KMS-11 (cell line): ENCODE measurements at regions not wholly inside any gene's neighbourhood (a gene's known extent, or its start where the extent isn't known, plus 50 kb on each side); places are given as distances from the start of the nearest gene placed in this dataset.

Experiments used
- H2AFZ ChIP-seq: fragments of 200-600 bp; sonication (generic); 2 replicates; pipeline ENCODE4 v1.6.1; 2016; ENCODE audit warnings: antibody characterized with exemption, mixed run types, low read depth
- H3K27ac ChIP-seq: fragments of 200-600 bp; sonication (generic); 2 replicates; pipeline ENCODE4 v1.6.1; 2016; ENCODE audit warnings: mild to moderate bottlenecking, mixed run types
- H3K27me3 ChIP-seq: fragments of 200-600 bp; sonication (generic); 2 replicates; pipeline ENCODE4 v1.6.1; 2017; ENCODE audit warnings: mild to moderate bottlenecking, low read depth, mixed run types, moderate library complexity; ENCODE audit not compliant: insufficient read depth
- H3K36me3 ChIP-seq: fragments of 200-600 bp; sonication (generic); 2 replicates; pipeline ENCODE4 v1.6.1; 2017; ENCODE audit warnings: mild to moderate bottlenecking, mixed run types; ENCODE audit not compliant: insufficient read depth
- H3K4me1 ChIP-seq: fragments of 200-600 bp; sonication (generic); 2 replicates; pipeline ENCODE4 v1.6.1; 2016; ENCODE audit warnings: mild to moderate bottlenecking, low read depth, mixed run types; ENCODE audit not compliant: poor library complexity, severe bottlenecking
- H3K4me2 ChIP-seq: fragments of 200-600 bp; sonication (generic); 2 replicates; pipeline ENCODE4 v1.7.0; 2016; ENCODE audit warnings: mild to moderate bottlenecking, mixed run types
- H3K4me3 ChIP-seq: fragments of 200-600 bp; sonication (generic); IDR thresholded peaks from 2 replicates; pipeline ENCODE4 v1.6.1; 2017; ENCODE audit warnings: low read depth, low read length, mixed read lengths; ENCODE audit not compliant: insufficient read depth
- H3K79me2 ChIP-seq: fragments of 200-600 bp; sonication (generic); 2 replicates; pipeline ENCODE4 v1.6.1; 2016; ENCODE audit warnings: low read depth, mixed run types; ENCODE audit not compliant: insufficient read depth
- H3K9ac ChIP-seq: fragments of 200-600 bp; sonication (generic); 2 replicates; pipeline ENCODE4 v1.6.1; 2016; ENCODE audit warnings: mild to moderate bottlenecking, mixed run types
- H4K20me1 ChIP-seq: fragments of 200-600 bp; sonication (generic); 2 replicates; pipeline ENCODE4 v1.6.1; 2016; ENCODE audit warnings: mild to moderate bottlenecking, mixed run types; ENCODE audit not compliant: insufficient read depth
- CTCF ChIP-seq: fragments of 200-600 bp; sonication (generic); conservative IDR thresholded peaks from 2 replicates; pipeline ENCODE4 v1.6.1; 2017; ENCODE audit warnings: low read depth, mild to moderate bottlenecking, antibody characterized with exemption, low read length, moderate library complexity, mixed read lengths

- H3K27me3 ChIP-seq = no peaks in the 10 kb centered on the region
- H3K9ac ChIP-seq = no peak overlapping the region
- no peaks in the 10 kb centered on the region for H3K79me2 ChIP-seq
- H3K36me3 ChIP-seq = no peaks in the 10 kb centered on the region
- no peaks in the 10 kb centered on the region for H3K4me1 ChIP-seq
- H3K4me2 ChIP-seq = no peak overlapping the region
- H3K27ac ChIP-seq = no peak overlapping the region
- no peak overlapping the region for H2AFZ ChIP-seq
- H3K4me3 ChIP-seq = no peak overlapping the region
- no peaks in the 10 kb centered on the region for H4K20me1 ChIP-seq
- no peak for TF ChIP-seq CTCF
Observed at GRCh38 chr2:122999258-122999657, 1025.8 kb upstream of the CNTNAP5 start.

- H2AFZ ChIP-seq = no peak overlapping the region
- H3K9ac ChIP-seq = no peak overlapping the region
- no peak for TF ChIP-seq CTCF
- no peaks in the 10 kb centered on the region for H3K27me3 ChIP-seq
- no peaks in the 10 kb centered on the region for H3K4me1 ChIP-seq
- H3K4me2 ChIP-seq = no peak overlapping the region
- no peaks in the 10 kb centered on the region for H3K36me3 ChIP-seq
- H3K27ac ChIP-seq = no peak overlapping the region
- H3K79me2 ChIP-seq = no peaks in the 10 kb centered on the region
- no peaks in the 10 kb centered on the region for H4K20me1 ChIP-seq
- H3K4me3 ChIP-seq = no peak overlapping the region
Observed at GRCh38 chr2:122999821-123000220, 1025.3 kb upstream of the CNTNAP5 start.

- H3K79me2 ChIP-seq = no peaks in the 10 kb centered on the region
- no peak overlapping the region for H3K4me2 ChIP-seq
- H3K36me3 ChIP-seq = no peaks in the 10 kb centered on the region
- H3K27ac ChIP-seq = no peak overlapping the region
- no peaks in the 10 kb centered on the region for H3K27me3 ChIP-seq
- no peak overlapping the region for H2AFZ ChIP-seq
- TF ChIP-seq CTCF = no peak
- H3K4me1 ChIP-seq = no peaks in the 10 kb centered on the region
- no peak overlapping the region for H3K9ac ChIP-seq
- H4K20me1 ChIP-seq = no peaks in the 10 kb centered on the region
- no peak overlapping the region for H3K4me3 ChIP-seq
Observed at GRCh38 chr2:123002660-123003248, 1022.3 kb upstream of the CNTNAP5 start.

- Histone ChIP-seq H3K36me3 (no peaks in the 10 kb centered on the region), H3K79me2 (no peaks in the 10 kb centered on the region), H3K27me3 (no peaks in the 10 kb centered on the region), H3K4me1 (no peaks in the 10 kb centered on the region), H3K9ac (no peak overlapping the region), H3K4me3 (no peak overlapping the region), H4K20me1 (no peaks in the 10 kb centered on the region), H2AFZ (no peak overlapping the region), H3K4me2 (no peak overlapping the region), H3K27ac (no peak overlapping the region)
- no peak for TF ChIP-seq CTCF
Observed at GRCh38 chr2:123015186-123015585, 1009.9 kb upstream of the CNTNAP5 start.
